GM13976 (cell line): ENCODE measurements at regions not wholly inside any gene's neighbourhood (a gene's known extent, or its start where the extent isn't known, plus 50 kb on each side); places are given as distances from the start of the nearest gene placed in this dataset.
"Not testable (repeated sequence)": the region's sequence is repeated elsewhere in the genome, so short reads cannot be mapped to it uniquely, and the experiment has no call there.

Experiments
- DNase-seq: peaks from one replicate; pipeline ENCODE4 v3.0.0; 2012; ENCODE audit warnings: low spot score
- in situ Hi-C: fragments of 300-500 bp; cut with MboI; formaldehyde crosslinking; loops from one replicate; pipeline ENCODE4 v1.12.0; 2022; ENCODE audit warnings: low sequenced_read_pairs, mixed read lengths, inconsistent platforms; ENCODE audit not compliant: unreplicated experiment
- TF ChIP-seq, protein P1 (sequence below): IDR thresholded peaks from 2 replicates; pipeline ENCODE4 v1.5.1; 2012; ENCODE audit warnings: borderline replicate concordance, mild to moderate bottlenecking; ENCODE audit not compliant: insufficient read depth; ENCODE audit errors: extremely low read depth, missing control alignments, control extremely low read depth

DNA sequence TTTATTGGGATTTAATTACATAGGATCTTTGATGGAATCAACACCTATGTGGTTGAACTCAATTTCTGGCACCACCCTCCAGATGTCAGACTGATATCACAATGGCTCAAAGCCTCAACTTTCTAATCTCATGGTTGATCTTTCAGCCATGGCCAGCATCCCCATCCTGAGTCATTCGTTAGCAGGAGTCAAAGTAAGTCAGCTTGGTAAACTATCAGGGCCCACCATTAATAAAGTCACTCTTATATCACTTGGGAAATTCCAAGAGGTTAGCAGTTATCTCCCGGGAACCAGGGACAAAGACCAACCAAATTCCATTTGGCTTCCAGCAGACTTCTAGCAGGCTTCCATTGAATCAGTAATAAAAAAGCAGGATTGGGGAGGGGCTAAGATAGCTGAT lies 50.7 kb upstream of the TNFSF4 start:
- in situ Hi-C loops, result no loop called here
- no peak for DNase-seq
- TF ChIP-seq, protein P1, sequence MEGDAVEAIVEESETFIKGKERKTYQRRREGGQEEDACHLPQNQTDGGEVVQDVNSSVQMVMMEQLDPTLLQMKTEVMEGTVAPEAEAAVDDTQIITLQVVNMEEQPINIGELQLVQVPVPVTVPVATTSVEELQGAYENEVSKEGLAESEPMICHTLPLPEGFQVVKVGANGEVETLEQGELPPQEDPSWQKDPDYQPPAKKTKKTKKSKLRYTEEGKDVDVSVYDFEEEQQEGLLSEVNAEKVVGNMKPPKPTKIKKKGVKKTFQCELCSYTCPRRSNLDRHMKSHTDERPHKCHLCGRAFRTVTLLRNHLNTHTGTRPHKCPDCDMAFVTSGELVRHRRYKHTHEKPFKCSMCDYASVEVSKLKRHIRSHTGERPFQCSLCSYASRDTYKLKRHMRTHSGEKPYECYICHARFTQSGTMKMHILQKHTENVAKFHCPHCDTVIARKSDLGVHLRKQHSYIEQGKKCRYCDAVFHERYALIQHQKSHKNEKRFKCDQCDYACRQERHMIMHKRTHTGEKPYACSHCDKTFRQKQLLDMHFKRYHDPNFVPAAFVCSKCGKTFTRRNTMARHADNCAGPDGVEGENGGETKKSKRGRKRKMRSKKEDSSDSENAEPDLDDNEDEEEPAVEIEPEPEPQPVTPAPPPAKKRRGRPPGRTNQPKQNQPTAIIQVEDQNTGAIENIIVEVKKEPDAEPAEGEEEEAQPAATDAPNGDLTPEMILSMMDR, result no peak

DNA sequence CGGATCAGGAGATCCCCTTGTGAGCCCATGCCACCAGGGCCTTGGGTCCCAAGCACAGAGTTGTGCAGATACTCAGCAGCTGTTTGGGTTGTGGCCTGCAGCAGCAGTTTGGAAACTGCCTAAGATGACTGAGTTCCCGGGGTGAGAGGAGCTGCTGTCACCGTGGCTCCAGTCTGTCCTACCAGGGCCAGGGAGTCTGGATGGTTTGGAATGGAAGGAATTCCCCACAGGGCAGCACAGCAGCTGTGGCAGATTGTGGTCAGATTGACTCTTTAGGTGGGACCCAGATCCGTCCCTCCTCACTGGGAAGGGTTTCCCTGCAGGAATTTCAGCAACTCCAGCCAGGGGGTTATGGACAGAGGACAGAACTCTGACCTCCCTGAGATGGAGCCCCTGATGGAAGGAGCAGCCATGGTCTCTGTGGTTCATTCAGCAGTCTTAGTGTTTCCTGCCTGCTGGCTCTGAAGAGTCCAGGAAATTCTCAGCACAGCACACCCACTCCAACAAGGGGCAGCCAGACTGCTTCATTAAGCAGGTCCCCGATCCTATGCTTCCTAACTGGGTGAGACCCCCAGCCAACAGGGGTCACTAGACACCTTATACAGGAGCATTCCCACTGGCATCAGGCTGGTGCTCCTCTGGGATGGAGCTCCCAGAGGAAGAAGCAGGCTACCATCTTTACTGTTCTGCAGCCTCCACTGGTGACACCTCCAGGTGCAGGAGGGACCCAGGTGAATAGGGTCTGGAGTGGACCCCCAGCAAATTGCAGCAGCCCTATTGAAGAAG lies 51.5 kb upstream of the TNFSF4 start:
- no peak for DNase-seq
- TF ChIP-seq, protein P1, result no peak
- in situ Hi-C loops, result no loop called here

DNA sequence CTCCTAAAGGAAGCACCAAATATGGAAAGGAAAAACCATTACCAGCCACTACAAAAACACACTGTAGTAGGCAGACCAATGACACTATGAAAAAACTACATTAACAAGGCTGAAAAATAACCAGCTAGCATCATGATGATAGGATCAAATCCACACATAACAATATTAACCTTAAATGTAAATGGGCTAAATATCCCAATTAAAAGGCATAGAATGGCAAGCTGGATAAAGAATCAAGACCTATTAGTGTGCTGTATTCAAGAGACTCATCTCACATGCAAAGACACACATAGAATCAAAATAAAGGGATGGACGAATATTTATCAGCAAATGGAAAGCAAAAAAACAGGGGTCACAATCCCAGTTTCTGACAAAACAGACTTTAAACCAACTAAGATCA lies 53.2 kb upstream of the TNFSF4 start:
- DNase-seq, in situ Hi-C loops: not testable (repeated sequence)

DNA sequence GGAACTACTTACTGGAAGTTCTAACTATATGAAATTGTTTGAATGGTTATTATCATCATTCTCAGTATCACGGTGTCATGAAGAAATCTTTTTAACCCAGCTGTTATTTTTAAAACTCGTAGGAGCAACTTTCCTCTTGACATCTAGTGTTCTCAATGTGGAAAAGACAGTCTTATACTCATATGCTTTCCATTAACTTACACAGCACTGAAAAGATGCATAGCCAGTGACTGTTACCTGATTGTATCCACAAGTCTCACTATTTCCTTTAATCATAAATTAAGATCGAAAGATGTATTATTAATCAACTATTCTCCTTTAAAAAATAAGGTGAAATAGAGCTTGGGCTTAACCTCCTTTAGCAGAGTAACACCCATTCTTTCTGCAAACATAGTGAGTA lies 59.7 kb upstream of the TNFSF4 start:
- TF ChIP-seq, protein P1, result no peak
- DNase-seq, result no peak
- in situ Hi-C loops, result no loop called here

DNA sequence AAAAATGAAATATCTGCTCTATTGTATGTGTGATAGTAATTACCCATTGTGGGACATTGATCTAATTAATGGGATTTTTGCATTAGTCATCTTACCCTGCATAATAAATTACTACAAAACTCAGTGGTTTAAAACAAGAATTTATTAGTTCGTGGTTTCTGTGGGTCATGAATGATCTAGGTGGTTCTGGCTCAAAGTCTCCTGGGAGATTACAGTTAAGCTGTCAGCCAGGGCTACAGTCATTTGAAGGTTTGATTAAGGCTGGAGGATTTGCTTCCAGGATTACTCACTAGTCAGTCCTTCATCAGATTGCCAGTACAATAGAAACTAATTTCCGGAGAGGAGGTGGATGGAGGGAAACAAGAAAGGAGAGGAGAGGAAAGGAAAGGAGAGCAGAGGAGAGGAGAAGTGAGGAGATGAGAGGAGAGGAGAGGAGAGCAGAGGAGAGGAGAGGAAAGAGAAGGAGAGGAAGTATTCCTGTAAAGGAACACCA lies 60.4 kb upstream of the TNFSF4 start:
- TF ChIP-seq, protein P1, result no peak
- DNase-seq, result no peak
- in situ Hi-C loops, result no loop called here

DNA sequence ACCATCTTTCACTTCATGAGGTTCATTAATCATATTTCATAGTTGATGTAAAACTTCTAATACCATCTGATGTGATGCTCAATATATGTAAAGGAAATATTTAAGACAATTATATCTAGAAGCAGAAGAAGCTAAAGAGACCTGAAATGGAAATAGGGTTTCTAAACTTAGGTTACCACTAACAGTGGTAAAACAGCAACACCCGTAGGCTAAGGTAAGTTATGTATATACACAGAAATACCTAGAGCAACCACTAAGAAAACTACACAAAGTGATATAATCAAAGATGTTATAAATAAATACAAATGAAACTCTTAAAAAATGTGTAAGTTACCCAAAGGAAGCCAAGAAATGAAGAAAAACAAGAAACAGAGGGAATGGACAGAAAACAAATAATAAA lies 61.1 kb upstream of the TNFSF4 start:
- TF ChIP-seq, protein P1, result no peak
- in situ Hi-C loops, result no loop called here

DNA sequence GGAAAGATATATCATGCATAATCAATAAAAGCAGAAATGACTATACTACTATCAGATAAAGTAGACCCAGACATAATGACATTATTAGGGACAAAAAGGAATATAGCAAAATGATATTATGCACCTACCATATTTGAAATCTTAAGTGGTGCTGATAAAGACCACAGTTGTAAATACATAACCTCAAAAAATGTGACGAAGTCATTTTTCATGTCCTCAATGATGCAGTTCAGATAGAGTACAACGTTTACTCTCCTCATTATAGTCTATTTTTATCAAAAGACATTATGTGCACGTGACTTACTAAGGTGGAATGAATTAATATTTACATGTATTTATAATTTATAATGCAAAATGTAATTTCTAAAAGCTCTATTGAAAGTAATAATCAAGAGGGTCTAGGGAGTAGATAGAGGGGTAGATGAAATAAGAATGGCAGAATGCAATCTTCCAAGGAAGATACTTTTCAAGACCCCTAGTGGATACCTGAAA lies 61.7 kb upstream of the TNFSF4 start:
- no peak for DNase-seq
- TF ChIP-seq, protein P1, result no peak
- in situ Hi-C loops, result no loop called here

More for the DNA sequence above, 61.1 kb upstream of the TNFSF4 start:
- no peak for DNase-seq
